CD14-positive monocyte (primary cell): ENCODE measurements at regions not wholly inside any gene's neighbourhood (a gene's known extent, or its start where the extent isn't known, plus 50 kb on each side); places are given as distances from the start of the nearest gene placed in this dataset.

Experiments used
- DNase-seq, 3 donors: peaks; one replicate each; pipeline ENCODE4 v3.0.0-alpha.2; 2011 to 2022
- H2AFZ ChIP-seq: 2 replicates; pipeline ENCODE4 v1.6.0; 2012; ENCODE audit warnings: mild to moderate bottlenecking, low read depth, low read length, inconsistent platforms; ENCODE audit not compliant: insufficient read depth, poor library complexity, severe bottlenecking
- H3K27ac ChIP-seq, 2 donors: 1 replicate in 1 of 2; 2 replicates in 1 of 2; pipeline ENCODE4 v1.5.1; 2012 to 2013; ENCODE audit warnings: low read length in 2 of 2, control low read depth in 1 of 2, inconsistent platforms in 1 of 2, low read depth in 1 of 2, mild to moderate bottlenecking in 1 of 2
- H3K27me3 ChIP-seq, 2 donors: one replicate each; pipeline versions ENCODE4 v1.6.0 to v1.6.1; 2011 to 2013; ENCODE audit warnings: low read length in 2 of 2; ENCODE audit not compliant: control insufficient read depth in 2 of 2, insufficient read depth in 2 of 2
- H3K36me3 ChIP-seq, 2 donors: replicated peaks in 1 of 2; 1 replicate in 1 of 2; 2 replicates in 1 of 2; pipeline versions ENCODE4 v1.5.1 to v1.6.1; 2012 to 2013; ENCODE audit warnings: low read length in 2 of 2, control low read depth in 1 of 2, inconsistent platforms in 1 of 2, mild to moderate bottlenecking in 1 of 2; ENCODE audit not compliant: insufficient read depth in 2 of 2, control insufficient read depth in 1 of 2
- H3K4me1 ChIP-seq, 2 donors: 1 replicate in 1 of 2; 2 replicates in 1 of 2; pipeline versions ENCODE4 v1.5.1 to v1.6.1; 2012 to 2013; ENCODE audit warnings: low read length in 2 of 2, control low read depth in 1 of 2, inconsistent platforms in 1 of 2, mild to moderate bottlenecking in 1 of 2, moderate library complexity in 1 of 2; ENCODE audit not compliant: insufficient read depth in 2 of 2, control insufficient read depth in 1 of 2
- H3K4me2 ChIP-seq: replicated peaks from 2 replicates; pipeline ENCODE3; 2012; ENCODE audit warnings: low read length, moderate library complexity, mild to moderate bottlenecking; ENCODE audit not compliant: poor library complexity, severe bottlenecking; ENCODE audit errors: extremely low read depth
- H3K4me3 ChIP-seq, 3 experiments: fragments of 200-600 bp in 1 of 3; sonication (generic) in 1 of 3; replicated peaks in 1 of 3; 1 replicate in 2 of 3; 2 replicates in 1 of 3; pipeline ENCODE4 v1.5.1; 2011 to 2013; ENCODE audit warnings: low read length in 3 of 3, mild to moderate bottlenecking in 3 of 3, control low read depth in 2 of 3, low read depth in 2 of 3, inconsistent platforms in 1 of 3, moderate library complexity in 1 of 3
- H3K79me2 ChIP-seq: 2 replicates; pipeline ENCODE4 v1.6.0; 2012; ENCODE audit warnings: mild to moderate bottlenecking, control low read depth, inconsistent platforms, low read length, moderate library complexity; ENCODE audit not compliant: insufficient read depth
- H3K9ac ChIP-seq: 2 replicates; pipeline ENCODE4 v1.6.0; 2017; ENCODE audit warnings: low read length, mild to moderate bottlenecking; ENCODE audit not compliant: insufficient read depth, poor library complexity, severe bottlenecking
- H3K9me3 ChIP-seq, 2 donors: replicated peaks in 1 of 2; 1 replicate in 1 of 2; 2 replicates in 1 of 2; pipeline versions ENCODE4 v1.5.1 to v1.6.1; 2012 to 2013; ENCODE audit warnings: low read length in 2 of 2, control low read depth in 1 of 2; ENCODE audit not compliant: control insufficient read depth in 1 of 2, insufficient read depth in 1 of 2
- H4K20me1 ChIP-seq: 2 replicates; pipeline ENCODE4 v1.6.0; 2012; ENCODE audit warnings: mild to moderate bottlenecking, low read length, control low read depth, moderate library complexity; ENCODE audit not compliant: insufficient read depth
- H3K27ac Mint-ChIP-seq, 7 donors: one replicate each; pipeline ENCODE4 v1.8.0; 2020; ENCODE audit warnings: mild to moderate bottlenecking in 7 of 7, mixed read lengths in 7 of 7, moderate library complexity in 6 of 7, inconsistent platforms in 2 of 7
- H3K27me3 Mint-ChIP-seq, 3 donors: one replicate each; pipeline ENCODE4 v1.8.0; 2021 to 2022; ENCODE audit warnings: low read depth in 3 of 3, mild to moderate bottlenecking in 3 of 3, mixed read lengths in 3 of 3, moderate library complexity in 3 of 3, inconsistent platforms in 1 of 3
- H3K36me3 Mint-ChIP-seq, 2 donors: one replicate each; pipeline ENCODE4 v1.8.0; 2020; ENCODE audit warnings: mixed read lengths in 2 of 2, inconsistent platforms in 1 of 2, mild to moderate bottlenecking in 1 of 2
- H3K4me1 Mint-ChIP-seq: one replicate; pipeline ENCODE4 v1.8.0; 2020; ENCODE audit warnings: mild to moderate bottlenecking, mixed read lengths
- H3K4me3 Mint-ChIP-seq, 2 donors: one replicate each; pipeline ENCODE4 v1.8.0; 2020; ENCODE audit warnings: mild to moderate bottlenecking in 2 of 2, mixed read lengths in 2 of 2, moderate library complexity in 1 of 2
- H3K9me3 Mint-ChIP-seq, 7 donors: one replicate each; pipeline ENCODE4 v1.8.0; 2020 to 2022; ENCODE audit warnings: mixed read lengths in 7 of 7, mild to moderate bottlenecking in 6 of 7, moderate library complexity in 6 of 7, inconsistent platforms in 2 of 7
- WGBS: methylation state at CpG from one replicate; pipeline ENCODE4 v1.1.5; 2013; ENCODE audit warnings: missing lambda C conversion rate; ENCODE audit not compliant: insufficient coverage; 5-methylcytosine and 5-hydroxymethylcytosine counted together
- intact Hi-C, 2 donors: fragments of 100-400 bp; cut with micrococcal nuclease; formaldehyde crosslinking; loops; one replicate each; pipeline versions ENCODE4 v1.15.0 to v1.15.1; 2023
- TF ChIP-seq, protein P1 (sequence below): fragments of 200-600 bp; IDR thresholded peaks from one replicate; pipeline ENCODE4 v1.8.0; 2022; ENCODE audit warnings: antibody characterized with exemption, mild to moderate bottlenecking

DNA sequence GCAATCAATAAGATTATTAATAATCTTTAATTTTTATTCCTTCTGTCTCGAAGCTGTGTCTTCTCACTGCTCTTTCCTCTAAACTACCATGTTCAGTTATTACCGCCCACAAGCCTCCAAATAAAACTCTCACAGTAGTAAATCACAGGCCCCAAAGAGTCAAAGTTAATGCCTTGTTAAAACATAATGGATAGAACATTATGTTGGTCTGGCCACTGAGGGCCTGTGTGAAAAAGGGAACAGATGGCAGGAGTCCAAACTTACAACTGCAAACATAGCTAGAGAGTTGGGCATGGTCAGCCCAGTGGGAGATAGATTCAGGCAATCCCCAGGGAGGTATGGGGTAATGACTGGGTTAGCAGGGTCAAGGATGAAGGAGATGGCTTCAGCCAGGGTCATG lies 84.6 kb upstream of the TNIP3 start:
- Mint-ChIP-seq H3K36me3 (no peaks in the 10 kb centered on the region), H3K4me3 (no peak overlapping the region), H3K27ac (peak overlapping the region in 1 of 7 donors; percentile 40), H3K4me1 (no peaks in the 10 kb centered on the region), H3K9me3 (no peaks in the 10 kb centered on the region), H3K27me3 (peaks cover 0 to 1% (median 0%) of the 10 kb centered on the region in 3 donors)
- H3K27me3 ChIP-seq, result no peaks in the 10 kb centered on the region
- H3K4me1 ChIP-seq, result no peaks in the 10 kb centered on the region
- H3K9ac ChIP-seq, result no peak overlapping the region
- no peaks in the 10 kb centered on the region for H3K79me2 ChIP-seq
- H2AFZ ChIP-seq, result no peak overlapping the region
- H3K9me3 ChIP-seq, result no peaks in the 10 kb centered on the region
- intact Hi-C loops, result no loop called here
- TF ChIP-seq, protein P1, sequence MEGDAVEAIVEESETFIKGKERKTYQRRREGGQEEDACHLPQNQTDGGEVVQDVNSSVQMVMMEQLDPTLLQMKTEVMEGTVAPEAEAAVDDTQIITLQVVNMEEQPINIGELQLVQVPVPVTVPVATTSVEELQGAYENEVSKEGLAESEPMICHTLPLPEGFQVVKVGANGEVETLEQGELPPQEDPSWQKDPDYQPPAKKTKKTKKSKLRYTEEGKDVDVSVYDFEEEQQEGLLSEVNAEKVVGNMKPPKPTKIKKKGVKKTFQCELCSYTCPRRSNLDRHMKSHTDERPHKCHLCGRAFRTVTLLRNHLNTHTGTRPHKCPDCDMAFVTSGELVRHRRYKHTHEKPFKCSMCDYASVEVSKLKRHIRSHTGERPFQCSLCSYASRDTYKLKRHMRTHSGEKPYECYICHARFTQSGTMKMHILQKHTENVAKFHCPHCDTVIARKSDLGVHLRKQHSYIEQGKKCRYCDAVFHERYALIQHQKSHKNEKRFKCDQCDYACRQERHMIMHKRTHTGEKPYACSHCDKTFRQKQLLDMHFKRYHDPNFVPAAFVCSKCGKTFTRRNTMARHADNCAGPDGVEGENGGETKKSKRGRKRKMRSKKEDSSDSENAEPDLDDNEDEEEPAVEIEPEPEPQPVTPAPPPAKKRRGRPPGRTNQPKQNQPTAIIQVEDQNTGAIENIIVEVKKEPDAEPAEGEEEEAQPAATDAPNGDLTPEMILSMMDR, result no peak
- WGBS, result no CpG with 5 or more reads among the region's 2 CpGs
- DNase-seq, result no peak
- H3K4me2 ChIP-seq, result no peak overlapping the region
- no peaks in the 10 kb centered on the region for H3K36me3 ChIP-seq
- no peaks in the 10 kb centered on the region for H4K20me1 ChIP-seq
- no peak overlapping the region for H3K27ac ChIP-seq
- H3K4me3 ChIP-seq, result no peak overlapping the region

DNA sequence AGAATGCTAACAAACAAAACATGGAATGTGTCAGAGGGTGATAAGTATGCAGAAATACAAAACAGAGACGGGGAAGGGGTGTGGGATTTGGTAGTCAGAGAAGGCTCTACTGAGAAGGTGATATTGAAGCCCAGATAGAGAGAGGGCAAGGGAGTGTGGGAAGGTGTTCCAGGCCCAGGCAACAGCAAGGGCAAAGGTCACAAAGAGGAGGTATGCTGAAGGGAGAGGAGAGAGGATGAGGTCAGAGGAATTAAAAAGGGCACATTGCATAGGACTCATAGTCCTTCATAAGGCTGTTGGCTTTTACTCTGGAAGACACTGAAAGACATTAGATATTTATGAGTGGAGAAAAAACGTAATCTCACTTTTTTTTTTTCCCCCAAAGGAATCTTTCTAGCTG lies 82.6 kb upstream of the TNIP3 start:
- no peak overlapping the region for H3K4me3 Mint-ChIP-seq

More for the DNA sequence above, 82.6 kb upstream of the TNIP3 start:
- peaks cover 0 to 1% (median 0%) of the 10 kb centered on the region in 3 donors for H3K27me3 Mint-ChIP-seq
- Histone ChIP-seq H3K36me3 (no peaks in the 10 kb centered on the region), H2AFZ (no peak overlapping the region), H3K4me1 (no peaks in the 10 kb centered on the region), H3K4me2 (no peak overlapping the region), H4K20me1 (no peaks in the 10 kb centered on the region), H3K27me3 (no peaks in the 10 kb centered on the region), H3K79me2 (no peaks in the 10 kb centered on the region), H3K9me3 (no peaks in the 10 kb centered on the region), H3K9ac (no peak overlapping the region), H3K27ac (no peak overlapping the region), H3K4me3 (no peak overlapping the region)
- no peak overlapping the region for H3K27ac Mint-ChIP-seq
- intact Hi-C loops, result no loop called here
- no peak for DNase-seq
- no peaks in the 10 kb centered on the region for H3K4me1 Mint-ChIP-seq
- TF ChIP-seq, protein P1, result no peak
- WGBS, result 88% methylated on average over 1 of the region's 2 CpGs
- no peaks in the 10 kb centered on the region for H3K9me3 Mint-ChIP-seq
- no peaks in the 10 kb centered on the region for H3K36me3 Mint-ChIP-seq
